GM19239 (cell line): ENCODE measurements at regions not wholly inside any gene's neighbourhood (a gene's known extent, or its start where the extent isn't known, plus 50 kb on each side); places are given as distances from the start of the nearest gene placed in this dataset.
"Not testable (repeated sequence)": the region's sequence is repeated elsewhere in the genome, so short reads cannot be mapped to it uniquely, and the experiment has no call there.

ENCODE experiments used
- DNase-seq: peaks from one replicate; pipeline ENCODE4 v3.0.0; 2011; ENCODE audit warnings: low spot score; ENCODE audit not compliant: insufficient read length
- FAIRE-seq: peaks from 2 replicates; lab custom pipeline; 2011; peaks lifted over from hg19 to GRCh38; lab: Jason Lieb, UNC

GRCh38 chr4:178976861-178977260, 1534.6 kb upstream of the AGA start:
- DNase-seq: no peak
- FAIRE-seq: no peak

GRCh38 chr4:178993306-178993705, 1551.1 kb upstream of the AGA start:
- FAIRE-seq (no peak), DNase-seq (no peak)

- FAIRE-seq (no peak), DNase-seq (no peak)
These were observed 1559.7 kb upstream of the AGA start for GRCh38 chr4:179001918-179002317.

DNA sequence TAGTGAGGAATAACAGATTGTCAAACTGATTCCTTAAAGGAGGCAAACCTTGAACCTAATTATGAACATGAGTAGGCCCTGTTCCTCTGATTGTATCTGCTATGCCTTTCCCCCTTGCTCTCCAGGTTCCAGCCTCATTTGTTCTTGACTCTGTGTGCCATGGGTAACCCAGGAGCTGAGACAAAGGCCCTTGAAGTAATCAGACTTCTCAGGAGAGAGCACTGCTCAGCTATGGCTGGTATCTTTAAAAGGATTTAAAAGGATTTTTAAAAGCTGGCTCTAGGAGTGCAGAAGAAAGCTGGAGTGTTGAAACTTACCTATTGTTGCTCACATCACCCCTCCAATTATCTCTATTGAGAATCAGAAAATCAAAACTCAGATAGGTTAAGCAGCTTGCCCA, 1565.5 kb upstream of the AGA start:
- no peak for DNase-seq
- no peak for FAIRE-seq

GRCh38 chr4:179017581-179017980, 1575.3 kb upstream of the AGA start:
- DNase-seq (no peak), FAIRE-seq (no peak)

GRCh38 chr4:179027569-179027968, 1585.3 kb upstream of the AGA start:
- no peak for DNase-seq
- no peak for FAIRE-seq

DNA sequence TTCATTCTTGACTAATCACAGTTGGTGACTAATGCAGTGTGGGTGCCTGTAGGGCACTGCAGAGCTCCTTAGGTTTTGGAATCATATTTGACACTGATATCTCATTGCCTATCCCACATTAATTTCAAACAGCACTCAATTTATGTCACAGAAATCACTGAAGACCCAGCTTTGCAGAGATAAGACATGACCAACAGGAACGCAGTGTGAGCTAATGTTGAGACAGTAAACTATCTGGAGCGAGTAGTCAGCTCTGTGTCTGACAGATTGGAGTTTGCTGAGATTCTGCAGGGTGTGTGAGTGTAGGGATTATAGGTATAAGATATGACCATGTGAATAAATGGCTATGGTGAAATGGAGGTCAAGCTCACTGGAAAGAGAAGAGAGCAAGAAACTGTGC, 1586.1 kb upstream of the AGA start:
- FAIRE-seq (no peak), DNase-seq (no peak)

GRCh38 chr4:179029683-179030082, 1587.4 kb upstream of the AGA start:
- FAIRE-seq (no peak), DNase-seq (no peak)

GRCh38 chr4:179040259-179040658, 1598.0 kb upstream of the AGA start:
- no peak for DNase-seq

DNA sequence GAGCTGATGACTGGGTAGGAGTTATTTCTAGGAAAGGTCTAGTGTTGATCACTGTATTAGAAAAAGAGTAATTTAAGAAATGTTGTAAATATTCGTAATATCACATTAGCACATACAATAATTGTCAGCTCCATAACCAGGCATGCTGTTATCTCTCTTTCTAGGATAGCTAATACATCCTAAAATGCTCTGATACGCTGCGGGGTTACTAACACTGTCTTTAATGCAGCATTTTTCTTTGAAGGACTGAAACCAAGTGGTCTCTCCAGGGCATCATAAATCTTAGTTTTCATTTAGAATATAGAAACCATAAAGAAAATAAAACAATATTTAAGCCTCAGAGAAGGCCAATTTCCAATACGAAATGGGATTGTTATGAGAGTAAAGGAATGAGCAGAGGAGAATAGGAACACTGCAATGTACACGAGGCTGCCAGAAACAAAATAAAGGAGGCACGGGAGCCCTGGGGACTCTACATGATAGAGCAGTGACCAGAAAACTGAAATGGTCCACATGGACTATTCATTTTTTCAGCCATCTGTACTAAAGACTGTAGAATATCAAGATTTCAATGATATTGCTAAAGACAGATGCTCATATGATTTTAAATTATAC, 1606.7 kb upstream of the AGA start:
- no peak for DNase-seq

More at GRCh38 chr4:179040259-179040658, 1598.0 kb upstream of the AGA start:
- FAIRE-seq: no peak

GRCh38 chr4:179051206-179051605, 1609.0 kb upstream of the AGA start:
- FAIRE-seq: no peak
- no peak for DNase-seq

More for the DNA sequence above, 1606.7 kb upstream of the AGA start:
- no peak for FAIRE-seq

- no peak for FAIRE-seq
These were observed 1617.2 kb upstream of the AGA start for GRCh38 chr4:179059396-179059795.

GRCh38 chr4:179066254-179066653, 1624.0 kb upstream of the AGA start:
- not testable (repeated sequence) for DNase-seq, FAIRE-seq

More at GRCh38 chr4:179059396-179059795, 1617.2 kb upstream of the AGA start:
- no peak for DNase-seq

DNA sequence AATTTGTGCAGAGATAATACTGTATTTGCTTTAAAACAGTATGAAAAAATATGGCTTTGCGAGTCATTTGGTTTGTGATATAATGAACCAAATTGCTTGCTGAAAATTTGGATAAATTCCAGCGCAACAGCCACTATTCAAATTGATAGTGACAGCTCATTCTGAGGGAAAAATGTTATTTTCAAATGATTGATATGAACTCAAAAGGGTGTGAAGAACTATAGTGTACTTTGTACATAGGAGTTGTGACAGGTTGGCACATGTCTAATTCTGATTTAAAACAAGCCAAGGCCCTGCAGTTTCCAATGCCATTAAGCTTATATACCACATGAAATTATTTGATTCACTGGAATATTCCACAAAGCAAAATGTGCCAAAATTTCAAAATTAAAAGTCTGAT, 1628.9 kb upstream of the AGA start:
- no peak for DNase-seq
- FAIRE-seq: no peak

DNA sequence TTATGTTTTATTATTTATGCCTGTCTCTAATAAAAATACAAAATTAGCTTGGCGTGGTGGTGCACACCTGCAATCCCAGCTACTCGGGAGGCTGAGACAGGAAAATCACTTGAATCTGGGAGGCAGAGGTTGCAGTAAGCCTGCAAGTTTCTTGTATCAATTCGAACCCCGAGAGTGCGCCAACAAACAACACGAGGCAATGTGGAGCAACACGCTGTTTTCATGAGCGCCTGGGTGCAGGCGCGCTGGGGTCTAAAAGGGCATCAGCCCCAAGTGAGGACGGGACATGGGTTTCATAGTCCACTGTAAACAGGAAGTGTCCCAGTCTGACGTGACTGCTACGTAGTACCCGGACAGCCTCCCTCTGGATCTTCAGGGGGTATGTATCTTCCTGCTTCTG, 1634.6 kb upstream of the AGA start:
- DNase-seq (no peak), FAIRE-seq (no peak)

DNA sequence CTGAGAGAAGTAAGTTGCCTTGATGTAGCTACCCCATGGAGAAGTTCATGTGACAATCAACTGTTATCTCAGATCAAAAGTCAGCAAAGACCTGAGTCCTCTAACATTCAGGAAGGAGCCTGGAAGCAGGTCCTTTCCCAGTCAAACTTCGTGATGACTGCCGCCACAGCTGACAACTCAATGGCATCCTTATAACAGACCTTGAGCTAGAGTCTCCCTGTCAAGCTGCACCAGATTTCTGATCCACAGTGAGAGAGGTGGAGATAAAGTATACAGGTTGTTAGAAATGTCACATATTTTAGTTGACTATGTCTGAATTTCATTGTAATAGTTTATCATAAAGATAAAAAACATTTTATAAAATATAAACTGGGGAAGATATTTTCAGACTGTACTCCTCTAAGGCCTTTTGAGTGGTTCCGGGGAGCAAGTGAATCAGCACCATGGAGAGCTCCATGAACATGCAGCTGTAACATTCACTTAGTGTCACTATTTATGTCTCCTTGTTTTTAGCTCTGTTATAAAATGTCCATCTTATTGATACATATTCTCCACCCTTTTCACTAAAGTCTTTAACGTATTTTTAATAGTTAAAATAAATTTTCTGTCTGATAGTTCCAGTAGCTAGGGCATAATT, 1653.5 kb upstream of the AGA start:
- DNase-seq (no peak), FAIRE-seq (no peak)

DNA sequence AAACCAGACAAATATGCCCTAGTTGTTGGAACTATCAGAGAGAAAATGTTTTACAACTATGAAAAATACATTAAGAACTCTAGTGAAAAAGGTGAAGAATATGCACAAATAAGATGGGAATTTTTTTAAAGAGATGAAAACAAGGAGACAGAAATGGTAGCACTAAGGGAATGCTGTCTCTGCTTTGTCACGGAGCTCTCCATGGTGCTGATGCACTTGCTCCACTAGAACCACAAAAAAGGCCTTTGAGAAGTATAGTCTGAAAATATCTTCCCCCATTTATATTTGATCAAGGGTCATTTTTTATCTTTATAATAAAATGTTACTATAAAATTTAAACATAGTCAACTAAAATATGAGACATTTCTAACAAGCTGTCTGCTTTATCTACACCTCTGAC, 1655.5 kb upstream of the AGA start:
- no peak for FAIRE-seq
- no peak for DNase-seq

DNA sequence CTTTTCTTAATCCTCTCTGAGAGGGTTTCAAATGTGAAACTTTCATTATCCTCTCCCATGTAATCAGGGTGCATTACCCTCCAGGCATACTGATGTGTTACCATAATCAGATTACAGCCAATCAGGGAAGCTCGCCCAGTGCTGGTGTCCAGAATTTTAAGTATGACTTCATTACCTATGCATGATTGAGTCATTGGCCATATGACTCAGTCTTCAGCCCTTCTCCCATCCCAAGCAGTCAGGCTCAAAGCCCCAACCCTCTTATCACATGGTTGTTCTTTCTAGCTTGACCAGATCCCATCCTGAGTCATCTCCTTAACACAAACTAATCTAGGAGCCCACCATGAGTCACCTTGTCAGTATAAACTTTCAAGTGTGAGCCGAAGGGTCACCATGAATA, 1668.1 kb upstream of the AGA start:
- FAIRE-seq (no peak), DNase-seq (no peak)

DNA sequence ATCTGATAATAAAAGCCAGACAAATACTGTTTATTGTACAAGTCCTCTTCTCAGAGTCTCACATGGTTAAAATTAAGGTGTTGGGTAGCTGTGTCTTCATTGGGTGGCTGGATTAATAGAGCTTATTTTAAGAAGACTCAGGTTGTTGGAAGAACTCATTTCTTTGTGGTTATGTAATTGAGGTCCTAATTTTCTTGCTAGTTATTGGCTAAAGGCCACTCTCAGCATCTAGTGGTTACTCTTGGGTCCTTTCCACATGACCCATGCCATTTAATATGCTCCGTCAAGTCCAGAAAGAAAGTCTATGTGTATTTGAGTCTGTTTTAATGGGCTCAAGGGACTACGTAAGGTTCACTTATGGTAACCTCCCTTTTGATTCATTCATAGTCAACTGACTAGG, 1668.6 kb upstream of the AGA start:
- no peak for FAIRE-seq

GRCh38 chr4:179112441-179113170, 1670.4 kb upstream of the AGA start:
- FAIRE-seq (no peak), DNase-seq (no peak)

More for the DNA sequence above, 1668.6 kb upstream of the AGA start:
- DNase-seq: no peak

GRCh38 chr4:179114615-179115014, 1672.4 kb upstream of the AGA start:
- no peak for DNase-seq
- no peak for FAIRE-seq
